ENCODE measurements at regions not wholly inside any gene's neighbourhood (a gene's known extent, or its start where the extent isn't known, plus 50 kb on each side); places are given as distances from the start of the nearest gene placed in this dataset.
A peak's percentile ranks its signal among the peaks of the same experiment; 100 is the strongest.

DNA sequence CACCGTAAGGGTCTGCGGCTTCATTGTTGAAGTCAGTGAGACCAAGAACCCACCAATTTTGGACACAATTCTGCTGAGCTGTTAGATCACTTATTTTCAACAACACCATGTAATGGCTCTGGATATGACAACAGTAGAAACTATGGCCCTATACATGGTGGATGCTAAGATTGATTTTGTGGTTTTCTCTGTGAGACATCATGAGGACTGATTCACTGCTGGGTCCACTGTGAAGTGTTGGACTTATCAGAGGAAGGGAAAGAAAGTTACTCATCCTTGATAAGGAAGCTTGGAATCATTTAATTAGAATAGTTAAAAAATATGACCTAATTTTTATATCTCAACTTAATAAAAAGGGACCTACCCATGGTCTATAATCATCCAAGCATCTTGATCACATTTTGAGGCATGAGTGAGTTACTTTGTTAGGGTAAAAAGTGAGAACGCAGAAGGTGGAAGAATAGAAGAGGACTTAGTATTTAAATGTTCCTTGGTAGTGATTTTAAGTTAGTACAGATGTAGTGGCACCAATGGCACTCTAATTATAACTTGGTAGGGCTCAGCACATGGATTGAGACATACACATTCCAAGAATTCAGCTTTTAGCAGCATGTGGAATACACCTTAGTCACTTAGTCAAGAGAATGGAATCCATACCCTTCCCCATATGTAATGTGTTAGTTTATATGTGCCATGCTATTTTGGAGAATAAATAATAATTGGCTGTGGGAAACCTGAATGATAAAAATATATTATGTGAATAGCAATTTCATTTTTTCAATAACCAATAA, 123.5 kb upstream of the CD180 start:
- Histone ChIP-seq H3K36me3 (ENCODE audit: control insufficient read depth, insufficient read depth, low read length) (no peaks in the 10 kb centered on the region), H3K4me3 (ENCODE audit: low read depth, low read length) (no peak overlapping the region), H3K27me3 (ENCODE audit: control insufficient read depth, insufficient read depth, low read length) (no peaks in the 10 kb centered on the region), H3K4me1 (ENCODE audit: control insufficient read depth, insufficient read depth, low read length) (peaks cover 5% of the 10 kb centered on the region), H3K9me3 (ENCODE audit: control insufficient read depth, insufficient read depth, low read length) (no peaks in the 10 kb centered on the region), H3K27ac (ENCODE audit: low read depth, low read length) (no peak overlapping the region)
- DNase-seq (ENCODE audit: low read depth in 4 of 6, low spot score in 6 of 6), result no peak
- WGBS (ENCODE audit: insufficient coverage), result 100% methylated on average over 1 of the region's 3 CpGs

DNA sequence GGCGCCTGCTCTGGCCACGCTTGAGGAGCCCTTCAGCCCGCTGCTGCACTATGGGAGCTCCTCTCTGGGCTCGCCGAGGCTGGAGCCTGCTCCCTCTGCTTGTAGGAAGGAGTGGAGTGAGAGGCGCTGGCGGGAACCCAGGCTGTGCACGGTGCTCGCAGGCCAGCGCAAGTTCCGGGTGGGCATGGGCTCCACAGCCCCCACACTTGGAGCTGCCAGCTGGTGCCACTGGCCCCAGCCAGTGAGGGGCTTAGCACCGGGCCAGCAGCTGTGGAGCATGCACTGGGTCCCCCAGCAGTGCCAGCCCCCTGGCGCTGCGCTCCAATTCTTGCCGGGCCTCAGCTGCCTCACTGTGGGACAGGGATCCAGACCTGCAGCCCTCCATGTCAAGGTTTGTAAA, 122.1 kb upstream of the CD180 start:
- Histone ChIP-seq H3K27ac (ENCODE audit: low read depth, low read length) (no peak overlapping the region), H3K9me3 (ENCODE audit: control insufficient read depth, insufficient read depth, low read length) (no peaks in the 10 kb centered on the region), H3K36me3 (ENCODE audit: control insufficient read depth, insufficient read depth, low read length) (no peaks in the 10 kb centered on the region), H3K27me3 (ENCODE audit: control insufficient read depth, insufficient read depth, low read length) (no peaks in the 10 kb centered on the region), H3K4me1 (ENCODE audit: control insufficient read depth, insufficient read depth, low read length) (peaks cover 7% of the 10 kb centered on the region), H3K4me3 (ENCODE audit: low read depth, low read length) (no peak overlapping the region)
- no peak for DNase-seq (ENCODE audit: low read depth in 4 of 6, low spot score in 6 of 6)
- 95% methylated on average over 15 of the region's 15 CpGs for WGBS (ENCODE audit: insufficient coverage)

DNA sequence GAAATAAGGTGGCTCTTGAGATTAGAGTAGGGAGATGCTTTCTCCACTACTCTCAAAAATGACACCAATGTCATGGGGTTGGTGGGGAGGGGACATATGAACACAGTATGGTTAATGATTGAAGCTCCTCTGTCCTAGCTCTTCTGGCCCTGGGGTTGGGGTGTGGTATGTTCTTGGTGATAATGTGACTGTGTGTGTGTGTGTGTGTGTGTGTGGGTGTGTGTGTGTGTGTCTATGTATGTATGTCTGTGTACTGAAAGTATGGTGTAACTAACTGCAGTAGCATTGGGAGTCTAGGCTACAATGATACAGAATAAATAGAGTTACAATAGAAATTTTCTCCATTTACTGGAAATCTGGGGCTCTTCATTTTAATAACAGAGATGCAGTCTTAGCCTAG, 121.0 kb upstream of the CD180 start:
- H3K27ac ChIP-seq (ENCODE audit: low read depth, low read length), result no peak overlapping the region
- no peak for DNase-seq (ENCODE audit: low read depth in 4 of 6, low spot score in 6 of 6)
- no peak overlapping the region for H3K4me3 ChIP-seq (ENCODE audit: low read depth, low read length)
- H3K4me1 ChIP-seq (ENCODE audit: control insufficient read depth, insufficient read depth, low read length), result peaks cover 7% of the 10 kb centered on the region
- H3K9me3 ChIP-seq (ENCODE audit: control insufficient read depth, insufficient read depth, low read length), result no peaks in the 10 kb centered on the region
- H3K36me3 ChIP-seq (ENCODE audit: control insufficient read depth, insufficient read depth, low read length), result no peaks in the 10 kb centered on the region
- H3K27me3 ChIP-seq (ENCODE audit: control insufficient read depth, insufficient read depth, low read length), result no peaks in the 10 kb centered on the region

DNA sequence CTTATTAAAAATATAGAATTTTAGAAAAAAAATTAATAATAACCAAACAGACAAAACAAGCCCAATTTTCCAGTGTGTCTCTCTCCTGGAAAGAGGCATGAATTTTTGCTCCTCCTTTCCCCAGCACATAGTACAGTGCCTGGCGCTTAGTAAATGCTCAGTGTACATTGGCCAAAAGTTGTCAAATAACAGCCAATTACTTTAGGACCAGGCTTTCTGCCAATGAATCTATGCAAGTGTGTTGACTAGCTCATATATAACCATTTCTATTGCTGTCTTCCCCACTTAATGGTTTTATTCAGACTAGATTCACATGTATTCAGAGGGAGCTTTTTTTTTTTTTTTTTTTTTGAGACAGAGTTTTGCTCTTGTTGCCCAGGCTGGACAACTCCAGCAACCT, 120.1 kb upstream of the CD180 start:
- Histone ChIP-seq H3K27me3 (ENCODE audit: control insufficient read depth, insufficient read depth, low read length) (no peaks in the 10 kb centered on the region), H3K27ac (ENCODE audit: low read depth, low read length) (no peak overlapping the region), H3K4me3 (ENCODE audit: low read depth, low read length) (no peak overlapping the region), H3K36me3 (ENCODE audit: control insufficient read depth, insufficient read depth, low read length) (no peaks in the 10 kb centered on the region), H3K4me1 (ENCODE audit: control insufficient read depth, insufficient read depth, low read length) (peaks cover 7% of the 10 kb centered on the region), H3K9me3 (ENCODE audit: control insufficient read depth, insufficient read depth, low read length) (no peaks in the 10 kb centered on the region)
- DNase-seq (ENCODE audit: low read depth in 4 of 6, low spot score in 6 of 6), result peak in 1 of 6 donors; percentile 46
- WGBS (ENCODE audit: insufficient coverage), result no CpG with 5 or more reads among the region's 1 CpG

DNA sequence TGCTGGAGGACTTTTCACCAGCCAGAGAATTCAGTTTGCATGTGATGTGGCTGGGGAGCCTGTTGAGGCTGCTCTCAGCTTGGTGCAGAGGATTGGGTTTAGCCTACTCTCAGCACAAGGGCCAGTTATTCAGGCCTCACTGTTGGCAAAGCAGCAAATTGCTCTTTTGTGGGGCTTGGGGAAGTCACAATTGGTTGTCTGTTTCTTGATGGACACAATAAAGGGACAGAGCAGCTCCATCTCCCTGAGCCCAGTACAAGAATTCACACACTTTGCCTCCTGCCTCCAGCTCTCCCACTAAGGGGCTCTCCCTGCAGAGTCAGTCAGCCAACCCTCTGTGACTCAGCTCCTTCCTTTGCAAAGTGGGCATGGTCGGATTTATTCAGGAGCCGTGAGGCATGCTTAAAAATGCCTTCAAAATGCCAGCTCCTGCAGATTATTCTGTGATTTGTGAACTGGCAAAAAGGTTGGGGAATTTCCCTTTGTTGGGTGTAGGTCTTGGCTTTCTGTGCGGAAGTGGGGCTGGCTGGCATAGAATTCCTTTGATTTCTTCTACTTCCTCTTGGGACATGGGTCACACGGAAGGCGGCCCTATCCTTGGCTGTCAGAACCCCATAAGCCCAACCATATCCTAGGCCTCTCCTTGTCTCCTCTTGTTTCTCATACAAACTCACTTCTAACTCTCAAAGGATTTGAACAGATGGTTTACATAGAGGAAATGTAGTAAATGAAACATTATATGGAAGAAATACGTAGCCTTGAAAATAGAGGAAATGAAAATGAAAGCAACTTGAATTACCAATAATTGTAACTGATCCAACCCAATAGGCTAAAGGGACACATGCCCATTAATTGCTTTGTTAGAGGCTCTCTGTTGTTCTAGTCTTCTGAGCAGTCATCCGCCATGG, 118.7 kb upstream of the CD180 start:
- Histone ChIP-seq H3K9me3 (ENCODE audit: control insufficient read depth, insufficient read depth, low read length) (no peaks in the 10 kb centered on the region), H3K27me3 (ENCODE audit: control insufficient read depth, insufficient read depth, low read length) (no peaks in the 10 kb centered on the region), H3K36me3 (ENCODE audit: control insufficient read depth, insufficient read depth, low read length) (no peaks in the 10 kb centered on the region), H3K4me3 (ENCODE audit: low read depth, low read length) (no peak overlapping the region), H3K27ac (ENCODE audit: low read depth, low read length) (peak overlapping the region; percentile 65), H3K4me1 (ENCODE audit: control insufficient read depth, insufficient read depth, low read length) (peaks cover 7% of the 10 kb centered on the region)
- 17% methylated on average over 1 of the region's 7 CpGs for WGBS (ENCODE audit: insufficient coverage)
- peak; percentile 36 to 92 (median 72) for DNase-seq (ENCODE audit: low read depth in 4 of 6, low spot score in 6 of 6)

DNA sequence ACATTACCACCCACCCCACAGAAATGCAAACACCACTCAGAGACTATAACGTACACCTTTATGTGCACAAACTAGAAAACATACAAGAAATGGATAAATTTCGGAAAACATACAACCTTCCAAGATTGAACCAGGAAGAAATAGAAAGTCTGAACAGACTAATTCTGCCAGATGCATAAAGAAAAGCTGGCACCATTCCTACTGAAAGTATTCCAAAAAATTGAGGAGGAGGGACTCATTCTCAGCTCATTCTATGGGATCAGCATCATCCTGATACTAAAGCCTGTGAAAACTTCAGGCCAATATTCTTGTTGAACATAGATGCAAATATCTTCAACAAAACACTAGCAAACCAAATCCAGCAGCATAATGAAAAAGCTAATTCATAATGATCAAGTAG, 115.1 kb upstream of the CD180 start:
- Histone ChIP-seq H3K27ac (ENCODE audit: low read depth, low read length) (no peak overlapping the region), H3K9me3 (ENCODE audit: control insufficient read depth, insufficient read depth, low read length) (no peaks in the 10 kb centered on the region), H3K4me1 (ENCODE audit: control insufficient read depth, insufficient read depth, low read length) (peaks cover 7% of the 10 kb centered on the region), H3K36me3 (ENCODE audit: control insufficient read depth, insufficient read depth, low read length) (no peaks in the 10 kb centered on the region), H3K4me3 (ENCODE audit: low read depth, low read length) (no peak overlapping the region), H3K27me3 (ENCODE audit: control insufficient read depth, insufficient read depth, low read length) (no peaks in the 10 kb centered on the region)
- WGBS (ENCODE audit: insufficient coverage), result 100% methylated on average over 1 of the region's 2 CpGs
- no peak for DNase-seq (ENCODE audit: low read depth in 4 of 6, low spot score in 6 of 6)

DNA sequence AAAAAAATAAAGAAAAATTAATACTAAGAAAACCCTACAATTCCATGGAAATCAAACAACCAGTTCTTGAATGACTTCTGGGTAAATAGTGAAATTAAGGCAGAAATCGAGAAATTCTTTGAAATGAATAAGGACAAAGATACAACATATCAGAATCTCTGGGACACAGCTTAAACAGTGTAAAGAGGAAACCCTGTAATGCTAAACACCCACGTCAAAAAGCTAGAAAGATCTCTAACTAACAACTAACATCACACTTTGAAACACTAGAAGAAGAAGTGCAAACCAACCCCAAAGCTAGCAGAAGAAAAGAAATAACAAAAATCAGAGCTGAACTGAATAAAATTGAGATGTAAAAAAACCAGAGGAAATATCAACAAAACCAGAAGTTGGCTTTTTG, 114.6 kb upstream of the CD180 start:
- H3K4me1 ChIP-seq (ENCODE audit: control insufficient read depth, insufficient read depth, low read length), result peaks cover 7% of the 10 kb centered on the region
- no peak overlapping the region for H3K27ac ChIP-seq (ENCODE audit: low read depth, low read length)
- H3K4me3 ChIP-seq (ENCODE audit: low read depth, low read length), result no peak overlapping the region
- no peaks in the 10 kb centered on the region for H3K27me3 ChIP-seq (ENCODE audit: control insufficient read depth, insufficient read depth, low read length)
- H3K36me3 ChIP-seq (ENCODE audit: control insufficient read depth, insufficient read depth, low read length), result no peaks in the 10 kb centered on the region
- WGBS (ENCODE audit: insufficient coverage), result no CpG with 5 or more reads among the region's 2 CpGs
- no peak for DNase-seq (ENCODE audit: low read depth in 4 of 6, low spot score in 6 of 6)
- H3K9me3 ChIP-seq (ENCODE audit: control insufficient read depth, insufficient read depth, low read length), result no peaks in the 10 kb centered on the region

DNA sequence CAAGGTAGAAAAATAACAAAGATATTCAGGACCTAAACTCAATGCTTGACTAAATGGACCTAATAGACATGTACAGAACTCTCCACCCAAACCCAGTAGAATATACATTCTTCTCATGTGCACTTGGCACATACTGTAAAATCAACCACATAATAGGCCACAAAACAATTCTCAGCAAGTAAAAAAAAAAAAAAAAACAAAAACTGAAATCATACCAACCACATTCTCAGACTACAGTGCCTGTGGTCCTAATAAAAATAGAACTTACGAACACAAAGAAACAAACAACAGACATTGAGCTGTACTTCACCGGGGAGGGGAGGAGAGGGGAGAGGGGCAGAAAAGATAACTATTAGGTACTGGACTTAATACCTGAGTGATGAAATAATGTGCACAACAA, 114.1 kb upstream of the CD180 start:
- Histone ChIP-seq H3K27me3 (ENCODE audit: control insufficient read depth, insufficient read depth, low read length) (no peaks in the 10 kb centered on the region), H3K4me1 (ENCODE audit: control insufficient read depth, insufficient read depth, low read length) (peaks cover 10% of the 10 kb centered on the region), H3K36me3 (ENCODE audit: control insufficient read depth, insufficient read depth, low read length) (no peaks in the 10 kb centered on the region), H3K9me3 (ENCODE audit: control insufficient read depth, insufficient read depth, low read length) (no peaks in the 10 kb centered on the region), H3K4me3 (ENCODE audit: low read depth, low read length) (no peak overlapping the region), H3K27ac (ENCODE audit: low read depth, low read length) (no peak overlapping the region)
- no peak for DNase-seq (ENCODE audit: low read depth in 4 of 6, low spot score in 6 of 6)
- WGBS (ENCODE audit: insufficient coverage), result no CpG with 5 or more reads among the region's 2 CpGs

DNA sequence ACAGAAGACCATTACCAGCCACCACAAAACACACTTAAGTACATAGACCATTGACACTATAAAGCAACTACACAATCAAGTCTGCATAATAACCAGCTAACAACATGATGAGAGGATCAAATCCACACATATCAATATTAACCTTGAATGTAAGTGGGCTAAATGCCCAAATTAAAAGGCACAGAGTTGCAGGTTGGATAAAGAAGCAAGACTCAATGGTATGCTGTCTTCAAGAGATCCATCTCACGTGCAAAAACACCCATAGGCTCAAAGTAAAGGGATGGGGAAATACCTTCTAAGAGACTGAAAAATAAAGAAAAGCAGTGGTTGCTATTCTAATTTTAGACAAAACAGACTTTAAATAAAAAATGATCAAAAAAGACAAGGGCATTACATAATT, 113.6 kb upstream of the CD180 start:
- Histone ChIP-seq H3K4me1 (ENCODE audit: control insufficient read depth, insufficient read depth, low read length) (peaks cover 9% of the 10 kb centered on the region), H3K27ac (ENCODE audit: low read depth, low read length) (no peak overlapping the region), H3K27me3 (ENCODE audit: control insufficient read depth, insufficient read depth, low read length) (no peaks in the 10 kb centered on the region), H3K4me3 (ENCODE audit: low read depth, low read length) (no peak overlapping the region), H3K36me3 (ENCODE audit: control insufficient read depth, insufficient read depth, low read length) (no peaks in the 10 kb centered on the region), H3K9me3 (ENCODE audit: control insufficient read depth, insufficient read depth, low read length) (no peaks in the 10 kb centered on the region)
- DNase-seq (ENCODE audit: low read depth in 4 of 6, low spot score in 6 of 6), result no peak
- WGBS (ENCODE audit: insufficient coverage), result no CpG with 5 or more reads among the region's 1 CpG

Measured in spinal cord (tissue), 9 donors.